Dedifferentiated amniotic fluid mesenchymal stem cell (primary cell): ENCODE measurements at regions not wholly inside any gene's neighbourhood (a gene's known extent, or its start where the extent isn't known, plus 50 kb on each side); places are given as distances from the start of the nearest gene placed in this dataset.
"Not testable (repeated sequence)": the region's sequence is repeated elsewhere in the genome, so short reads cannot be mapped to it uniquely, and the experiment has no call there.

ENCODE experiments used
- DNase-seq: peaks from one replicate; pipeline ENCODE4 v3.0.0-alpha.2; 2016; ENCODE audit errors: extremely low spot score

DNA sequence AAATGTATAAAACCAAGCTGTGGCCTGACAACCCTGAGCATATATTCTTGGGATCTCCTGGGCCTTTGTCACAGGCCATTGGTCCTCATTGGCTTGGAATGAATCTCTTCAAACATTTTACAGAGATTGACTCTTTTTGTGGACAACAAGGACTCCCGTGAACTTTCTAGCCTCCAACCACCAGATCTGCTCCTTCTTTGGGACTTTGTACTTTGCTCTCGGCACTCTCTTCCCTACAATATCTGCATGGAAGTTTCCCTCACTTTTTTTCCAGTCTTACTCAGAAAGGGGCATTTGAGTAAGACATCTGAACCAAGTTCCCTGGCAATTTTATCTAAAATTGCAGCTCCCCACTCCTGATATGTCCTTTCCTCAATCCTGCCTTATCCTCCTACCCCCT is 158.8 kb downstream of the PHLDA1 start:
- no peak for DNase-seq

DNA sequence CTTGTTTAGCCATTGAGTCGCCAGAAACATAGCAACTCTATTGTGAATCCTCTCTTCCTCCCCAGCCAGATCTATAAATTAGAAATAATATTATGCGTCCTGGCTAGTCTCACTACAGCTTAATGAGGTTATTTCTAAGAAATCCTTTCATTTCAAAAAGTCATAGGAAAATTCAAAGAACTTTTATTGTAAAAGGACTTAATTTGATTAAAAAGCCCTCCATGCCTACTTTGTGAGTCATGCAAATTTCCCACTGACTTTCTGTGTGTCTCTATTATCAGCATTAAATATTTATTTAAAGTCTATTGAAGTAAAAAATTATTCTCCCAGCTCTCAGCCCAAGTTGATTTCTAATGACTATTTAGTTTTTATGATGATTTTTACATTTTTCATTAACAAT is 160.7 kb downstream of the PHLDA1 start:
- DNase-seq: no peak

DNA sequence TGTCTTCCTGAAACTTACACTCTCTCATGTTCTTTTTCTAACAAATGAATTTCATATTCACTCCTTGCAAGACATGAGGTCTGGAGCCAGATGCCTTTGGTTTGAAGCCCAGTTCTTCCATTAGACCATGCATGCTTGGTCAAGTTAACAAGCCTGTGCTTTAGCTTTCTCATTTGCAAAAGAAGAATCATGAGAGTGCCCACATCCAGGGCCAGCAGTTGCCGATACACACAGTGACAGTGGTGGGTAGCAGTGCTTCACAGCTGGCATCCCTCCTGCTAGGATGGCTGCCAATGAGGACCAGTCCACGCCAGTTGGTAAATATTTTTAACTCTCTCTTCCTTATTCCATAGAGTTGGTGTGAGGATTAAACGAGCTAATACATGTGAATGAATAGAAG is 163.1 kb downstream of the PHLDA1 start:
- DNase-seq: no peak

DNA sequence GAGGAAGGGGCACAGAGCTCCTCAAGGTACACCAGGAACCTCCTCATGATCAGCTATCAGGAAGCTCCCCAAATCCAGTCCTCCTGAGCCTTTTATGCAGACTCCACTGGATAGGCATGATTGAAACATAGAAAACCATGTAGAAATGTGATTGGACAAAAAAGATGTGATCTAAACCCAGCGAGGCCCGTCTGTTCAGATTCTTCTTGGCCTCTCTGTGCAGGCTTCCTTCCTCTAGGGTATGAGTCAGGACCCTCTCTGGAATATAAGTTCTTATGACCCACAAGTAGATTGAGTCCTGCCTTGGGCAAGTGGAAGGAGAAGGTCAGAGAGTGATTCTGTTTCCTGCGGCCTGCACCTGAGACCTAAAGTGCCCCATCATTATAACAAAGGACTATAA is 166.3 kb downstream of the PHLDA1 start:
- no peak for DNase-seq

DNA sequence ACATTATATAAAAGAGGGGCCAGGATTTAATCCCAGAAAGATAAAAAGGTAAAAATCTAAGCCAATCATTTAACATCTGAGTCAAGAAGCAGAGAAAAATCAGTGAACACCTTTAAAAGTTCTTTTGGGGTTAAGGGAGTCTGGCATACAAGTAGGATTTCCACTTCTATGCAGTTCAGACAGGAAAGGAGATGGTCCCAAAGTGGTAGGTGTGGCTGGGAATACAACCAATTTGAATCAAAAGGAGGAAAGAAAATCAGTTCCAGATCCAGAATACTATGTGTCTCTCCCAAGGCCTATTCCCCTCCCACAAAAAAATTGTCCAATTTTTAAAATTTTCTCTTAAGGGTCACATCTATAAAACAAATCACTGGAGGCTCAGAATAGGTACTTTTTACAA is 167.4 kb downstream of the PHLDA1 start:
- no peak for DNase-seq

DNA sequence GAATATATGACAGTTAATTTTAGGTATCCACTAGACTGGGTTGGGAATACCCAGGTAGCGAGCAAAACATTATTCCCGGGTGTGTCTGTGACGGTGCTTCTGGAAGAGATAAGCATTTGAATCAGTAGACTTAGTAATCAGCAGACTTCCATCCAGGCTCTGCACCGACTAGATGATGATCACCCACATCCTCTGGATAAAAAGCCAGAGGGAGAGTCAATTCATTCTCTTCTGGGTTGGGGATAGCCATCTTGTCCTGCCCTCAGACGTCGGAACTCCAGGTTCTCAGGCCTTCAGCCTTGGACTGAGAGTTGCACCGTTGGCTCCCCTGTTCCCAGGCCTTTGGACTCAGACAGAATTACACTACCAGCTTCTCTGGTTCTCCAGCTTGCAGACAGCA is 168.0 kb downstream of the PHLDA1 start:
- no peak for DNase-seq

DNA sequence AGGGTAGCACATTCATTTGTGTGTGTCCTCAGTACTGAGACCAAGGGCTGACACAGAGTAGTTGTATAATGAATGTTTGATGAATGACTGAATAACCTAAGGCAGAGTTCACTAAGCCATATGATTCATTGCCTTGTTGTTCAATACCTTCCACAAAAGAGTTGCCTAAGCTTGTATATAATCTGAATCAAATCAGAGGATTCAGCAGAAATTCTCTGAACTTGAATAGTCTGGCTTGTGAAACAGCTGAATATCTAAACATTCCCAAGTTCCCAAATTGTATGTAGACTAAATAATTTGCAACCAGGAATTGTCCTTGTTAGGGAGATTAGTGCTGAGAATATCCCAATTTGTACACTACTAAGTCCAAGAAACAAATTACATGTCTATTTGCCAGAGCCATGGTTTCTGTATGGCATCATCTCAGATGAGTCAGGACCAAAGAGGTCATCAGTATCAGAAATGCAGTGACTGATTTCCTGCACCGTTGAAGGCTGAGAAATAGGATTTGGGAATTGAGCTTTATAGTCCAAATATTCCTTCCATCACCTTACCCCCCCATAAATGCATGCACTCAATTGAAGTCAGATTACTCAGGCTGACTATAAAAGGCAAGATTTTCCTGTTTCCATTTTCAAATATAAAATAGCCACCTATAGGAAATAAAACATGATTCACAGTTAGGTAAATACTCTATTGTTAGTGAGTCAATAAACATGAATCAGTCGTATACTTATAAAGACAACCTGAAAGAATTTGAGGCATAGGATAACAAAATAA is 168.7 kb downstream of the PHLDA1 start:
- DNase-seq: no peak

DNA sequence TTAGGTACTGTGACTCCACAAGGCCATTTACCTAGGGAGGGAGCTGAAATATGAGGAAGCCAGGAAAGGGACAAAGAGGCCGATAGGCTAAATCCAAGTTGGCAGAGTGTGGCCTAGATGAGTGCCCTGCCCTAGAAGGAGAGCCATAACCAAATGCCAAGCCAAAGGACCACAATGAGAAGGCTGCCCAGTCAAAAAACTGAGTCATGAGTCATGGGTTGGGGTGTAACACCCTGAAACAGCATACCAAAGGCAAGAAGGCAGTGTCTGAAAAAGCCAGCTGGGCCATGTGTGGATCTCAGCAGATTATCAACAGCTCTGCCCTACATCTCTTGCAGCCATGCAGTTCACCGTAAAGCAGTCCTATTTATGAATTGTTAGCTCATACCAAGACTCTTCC is 171.7 kb downstream of the PHLDA1 start:
- DNase-seq: no peak

DNA sequence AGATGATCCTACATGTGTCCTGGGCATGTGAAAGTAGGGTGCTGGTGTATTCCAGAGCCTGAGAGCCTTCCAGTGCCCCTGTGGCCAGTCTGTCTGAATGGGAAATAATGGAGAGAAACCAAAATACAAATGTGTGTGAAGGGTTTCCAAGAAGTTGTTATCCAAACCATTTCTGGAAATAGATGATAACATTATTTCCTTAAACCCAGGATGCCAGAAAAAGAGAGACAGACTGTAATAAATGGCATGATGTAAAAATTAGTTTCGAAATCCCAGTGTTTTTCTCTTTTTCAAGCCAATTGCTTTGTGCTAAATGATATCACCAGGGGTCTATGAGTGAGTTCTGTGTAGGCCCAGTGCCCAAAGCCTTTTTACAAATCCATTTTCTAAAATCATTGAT is 175.3 kb downstream of the PHLDA1 start:
- DNase-seq: no peak

DNA sequence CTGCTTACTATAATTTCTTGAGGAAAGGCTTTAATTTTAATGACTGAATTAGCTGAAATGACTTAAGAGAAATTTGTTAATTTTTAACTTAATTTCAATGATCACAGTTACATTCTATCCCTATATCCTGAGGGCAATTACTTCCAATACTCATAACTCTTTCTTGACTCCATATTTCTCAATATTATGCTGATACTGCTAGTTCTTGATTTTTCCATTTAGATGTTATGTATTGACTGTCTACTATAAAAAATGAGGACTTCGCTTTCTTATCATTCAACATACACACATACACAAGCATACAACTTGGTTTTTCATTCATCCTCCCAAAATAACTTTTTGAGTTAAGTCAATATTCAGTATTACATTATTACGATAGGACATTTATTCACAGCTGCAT is 176.2 kb downstream of the PHLDA1 start:
- DNase-seq: no peak

DNA sequence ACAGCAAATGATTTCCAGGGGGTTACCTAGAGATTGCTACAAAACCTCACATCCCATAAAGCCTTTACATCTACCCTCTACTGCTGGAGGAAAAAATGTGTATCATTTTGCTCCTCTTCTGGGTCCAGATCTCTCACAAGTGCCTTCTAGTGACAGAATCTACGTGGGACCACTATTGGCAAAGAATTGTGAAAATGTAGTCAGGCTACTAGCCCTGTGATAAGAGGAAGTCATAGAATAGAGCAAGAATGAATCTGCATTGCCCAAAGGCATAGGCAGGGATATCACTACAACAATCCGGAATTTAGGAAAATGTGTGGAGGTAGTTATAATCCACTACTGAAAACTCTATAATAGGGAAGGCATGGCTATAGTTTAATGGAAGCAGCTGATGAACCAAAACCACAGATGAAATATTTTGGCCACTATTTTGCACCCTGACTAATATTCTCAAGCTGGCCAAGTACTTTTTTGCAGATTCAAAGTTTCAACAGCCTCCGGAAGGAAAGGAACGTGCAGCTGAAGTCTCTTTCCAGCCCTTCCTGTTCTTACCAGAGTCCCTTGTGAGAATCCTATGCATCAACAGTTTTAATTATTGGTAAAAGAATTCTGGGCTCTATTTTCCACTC is 176.8 kb downstream of the PHLDA1 start:
- no peak for DNase-seq

DNA sequence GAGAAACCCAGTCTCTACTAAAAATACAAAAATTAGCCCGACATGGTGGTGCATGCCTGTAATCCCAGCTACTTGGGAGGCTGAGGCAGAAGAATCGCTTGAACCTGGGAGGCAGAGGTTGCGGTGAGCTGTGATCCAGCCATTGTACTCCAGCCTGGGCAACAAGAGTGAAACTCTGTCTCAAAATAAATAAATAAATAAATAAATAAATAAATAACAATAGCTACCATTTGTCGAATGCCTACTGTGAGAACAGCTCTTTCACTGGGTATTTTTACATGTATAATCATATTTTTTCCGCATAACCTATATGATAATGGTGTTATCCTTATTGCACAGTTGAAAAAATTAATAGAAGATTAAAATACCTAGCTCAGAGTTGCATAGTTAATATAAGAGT is 177.4 kb downstream of the PHLDA1 start:
- not testable (repeated sequence) for DNase-seq

DNA sequence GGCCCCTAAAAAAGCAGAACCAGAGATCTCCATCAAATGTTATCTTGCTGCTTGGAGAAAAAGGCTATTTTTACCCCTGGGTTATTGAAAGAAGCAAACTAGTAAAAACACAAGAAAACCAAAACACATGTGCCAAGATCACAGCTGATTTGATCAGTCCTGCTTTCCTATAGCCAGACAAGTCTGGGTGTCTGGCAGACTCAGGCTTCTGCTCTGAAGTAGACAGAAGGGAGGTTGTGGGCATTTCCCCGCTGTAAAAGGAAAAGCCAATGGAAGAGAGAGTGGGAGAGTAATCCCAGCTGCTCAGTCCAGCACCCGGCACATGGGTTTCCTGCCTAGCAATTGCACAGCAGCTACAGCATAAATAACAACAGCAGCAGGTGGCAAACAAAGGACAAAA is 177.9 kb downstream of the PHLDA1 start:
- no peak for DNase-seq

DNA sequence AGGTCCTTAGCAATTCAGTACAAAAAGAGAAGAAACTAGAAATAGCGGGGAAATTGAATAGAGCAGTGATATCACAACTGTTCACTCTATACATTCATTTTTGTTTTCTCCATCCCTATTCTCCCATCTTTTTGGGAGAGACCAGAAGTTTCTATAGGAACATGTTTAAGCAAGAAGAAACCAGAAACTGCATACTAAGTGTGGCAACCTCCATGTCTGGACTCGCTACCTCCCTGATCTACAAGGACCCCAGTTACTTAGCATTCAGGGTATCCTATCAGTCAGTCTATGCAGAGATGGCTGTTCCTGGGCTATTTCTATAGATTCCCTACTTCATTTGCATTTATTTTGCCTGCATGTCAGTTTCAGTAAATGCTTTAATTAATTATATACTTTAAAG is 178.6 kb downstream of the PHLDA1 start:
- DNase-seq: no peak

DNA sequence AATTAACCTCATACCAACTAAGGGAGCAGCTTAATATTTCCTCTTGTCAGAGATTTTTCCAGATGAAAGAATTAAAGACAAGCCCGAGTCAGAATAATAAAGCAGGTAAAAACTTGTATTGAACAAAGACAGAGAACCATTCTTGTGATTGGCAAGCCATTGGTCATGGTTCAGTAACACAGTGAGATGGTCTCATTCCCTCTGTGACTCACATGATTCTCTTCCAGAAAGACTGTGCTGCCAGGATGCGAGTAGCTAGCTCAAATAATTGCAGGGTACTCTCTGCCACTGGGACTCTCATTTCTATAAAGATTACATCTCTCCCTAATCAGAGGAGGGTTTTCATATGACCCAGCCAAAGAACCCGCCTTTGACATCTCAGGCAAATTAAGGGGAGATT is 179.4 kb downstream of the PHLDA1 start:
- no peak for DNase-seq

DNA sequence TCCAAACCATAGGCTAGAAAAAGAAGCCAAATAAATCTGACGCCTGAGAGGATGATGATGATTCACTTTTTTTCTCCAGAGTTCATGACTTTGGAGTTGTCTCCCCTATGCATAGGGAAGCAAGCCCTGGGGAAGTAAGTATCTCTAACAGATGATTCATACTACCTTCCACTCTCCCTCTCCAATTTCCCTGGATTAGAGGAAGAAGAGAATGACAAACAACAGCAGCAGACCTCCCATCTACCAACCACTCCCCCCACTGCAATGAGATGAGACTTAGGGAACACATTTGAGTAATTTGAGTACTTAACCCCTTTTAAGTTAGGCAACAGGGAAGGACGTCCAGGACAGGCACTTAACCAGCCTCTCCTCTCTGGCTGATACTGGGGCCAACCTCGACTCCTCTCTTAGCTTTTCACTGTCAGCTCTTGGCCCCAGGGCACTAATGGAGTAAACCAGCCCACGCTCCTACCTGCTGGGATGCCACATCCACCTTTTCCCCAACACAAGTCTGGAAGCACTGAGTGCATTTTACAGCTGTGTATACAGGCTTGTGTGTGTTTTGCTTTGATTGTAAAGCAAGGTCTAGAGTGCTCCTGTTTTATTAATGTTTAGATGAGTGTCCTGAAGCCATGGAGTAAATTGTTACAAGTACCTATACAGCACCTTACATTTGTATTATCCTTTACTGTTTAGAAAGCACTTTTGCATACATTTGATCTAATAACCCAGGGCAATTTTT is 180.7 kb downstream of the PHLDA1 start:
- no peak for DNase-seq

DNA sequence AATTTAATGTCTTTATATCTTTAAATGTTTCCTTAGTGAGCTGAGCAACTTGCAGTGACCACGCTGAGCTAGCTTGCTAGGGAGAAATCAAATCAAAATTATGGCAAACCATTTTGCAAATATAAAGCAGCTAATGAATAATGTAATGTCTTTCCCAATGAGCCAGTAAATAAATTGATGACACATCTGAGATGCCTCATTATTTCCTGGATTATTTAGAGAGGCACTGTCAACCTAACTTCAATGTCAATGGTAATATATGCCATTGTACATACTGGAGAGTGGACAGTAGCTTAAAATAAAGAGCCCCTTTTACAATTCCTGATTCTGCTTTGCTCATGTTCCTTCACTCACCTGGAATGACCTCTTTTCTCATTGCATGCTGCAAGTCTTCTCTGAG is 182.6 kb downstream of the PHLDA1 start:
- no peak for DNase-seq

DNA sequence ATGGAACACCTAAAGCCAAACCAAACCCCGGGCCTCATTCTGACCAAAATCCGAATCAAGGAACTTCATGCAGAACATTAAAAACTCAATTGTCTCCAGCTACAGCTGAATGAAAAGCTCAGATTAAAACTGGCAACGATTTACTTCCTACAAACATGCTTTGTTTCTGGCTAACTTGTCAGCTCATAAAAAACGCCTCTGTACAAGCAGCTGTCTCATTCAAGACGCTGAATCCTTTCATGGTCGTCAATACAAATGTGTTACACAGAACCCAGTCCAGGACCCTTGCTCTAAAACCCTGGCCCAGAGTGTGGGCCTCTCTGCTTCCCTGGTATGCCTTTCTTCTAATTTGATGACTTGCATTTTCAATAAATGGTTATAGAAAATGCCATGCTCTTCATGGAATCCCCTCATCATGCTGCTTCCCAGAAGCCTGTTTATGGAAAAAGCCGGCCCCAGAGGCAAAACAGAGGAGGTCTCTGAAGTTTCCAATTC is 183.1 kb downstream of the PHLDA1 start:
- no peak for DNase-seq

DNA sequence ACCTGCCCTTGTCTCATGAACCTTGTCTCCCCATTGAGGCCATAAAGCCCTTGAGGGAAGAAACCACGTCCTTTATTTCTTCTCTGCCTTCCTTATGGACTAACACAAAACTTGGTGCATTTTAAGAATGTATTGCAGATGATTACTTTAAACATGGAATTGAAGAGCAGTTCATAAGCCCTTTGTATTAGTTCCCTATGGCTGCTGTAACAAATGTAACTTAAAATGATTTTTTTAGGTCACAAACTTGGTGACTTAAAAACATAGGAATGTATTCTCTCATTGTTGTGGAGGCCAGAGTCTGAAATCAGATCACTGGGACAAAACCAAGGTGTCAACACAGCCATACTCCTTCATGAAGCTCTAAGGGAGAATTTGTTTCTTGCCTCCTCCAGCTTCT is 185.5 kb downstream of the PHLDA1 start:
- DNase-seq: no peak

DNA sequence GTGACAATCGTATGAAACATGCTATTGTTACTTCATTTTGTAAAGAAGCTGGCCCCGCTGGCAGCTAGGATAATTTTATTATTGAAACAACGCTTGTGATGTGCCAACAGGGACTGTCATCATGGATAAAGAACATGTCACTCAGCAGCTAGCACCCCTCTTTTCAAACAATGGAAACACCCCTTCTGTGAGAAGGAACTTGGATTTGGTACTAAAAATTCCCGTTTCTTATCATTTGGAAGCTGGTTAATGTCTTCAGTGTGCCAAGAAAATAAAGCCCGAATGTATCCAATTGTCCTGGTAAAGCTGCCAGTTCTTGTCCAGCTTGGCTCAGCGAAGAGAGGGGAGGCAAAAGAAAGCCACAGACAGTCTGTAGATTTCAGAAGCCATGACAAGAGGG is 186.6 kb downstream of the PHLDA1 start:
- no peak for DNase-seq

DNA sequence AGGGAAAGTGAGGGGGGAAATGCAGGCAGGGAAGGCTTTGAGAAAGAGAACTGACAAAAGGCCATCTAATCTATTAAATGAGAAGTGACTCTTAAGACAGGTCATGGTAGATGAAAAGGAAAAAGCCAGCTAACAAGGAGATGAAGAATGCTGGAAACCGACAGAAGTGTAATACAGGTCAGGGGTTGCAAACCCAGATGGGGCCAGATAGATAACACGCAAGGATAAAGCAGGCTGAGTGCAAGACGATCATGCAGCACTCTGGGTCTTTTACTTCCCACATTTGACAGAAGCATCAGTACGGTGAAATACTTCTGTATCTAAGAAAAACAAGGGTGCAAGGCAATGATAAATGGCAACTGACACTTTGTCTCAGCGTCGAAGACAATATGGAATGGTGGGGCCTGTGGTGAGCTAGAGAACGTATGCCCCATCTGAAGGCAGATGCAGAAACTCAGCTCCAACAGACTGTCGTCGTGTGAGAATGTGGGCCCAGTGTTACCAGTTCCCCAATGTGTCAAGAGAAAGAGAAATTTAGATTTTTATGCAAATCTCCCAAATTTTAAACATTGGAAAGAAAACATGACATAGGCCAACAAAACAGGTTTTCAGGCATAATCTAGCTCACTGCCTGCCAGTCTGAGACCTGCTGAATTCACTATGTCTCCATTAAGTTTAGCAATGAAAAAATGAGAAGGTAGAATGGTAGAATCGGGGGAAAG is 187.4 kb downstream of the PHLDA1 start:
- no peak for DNase-seq

DNA sequence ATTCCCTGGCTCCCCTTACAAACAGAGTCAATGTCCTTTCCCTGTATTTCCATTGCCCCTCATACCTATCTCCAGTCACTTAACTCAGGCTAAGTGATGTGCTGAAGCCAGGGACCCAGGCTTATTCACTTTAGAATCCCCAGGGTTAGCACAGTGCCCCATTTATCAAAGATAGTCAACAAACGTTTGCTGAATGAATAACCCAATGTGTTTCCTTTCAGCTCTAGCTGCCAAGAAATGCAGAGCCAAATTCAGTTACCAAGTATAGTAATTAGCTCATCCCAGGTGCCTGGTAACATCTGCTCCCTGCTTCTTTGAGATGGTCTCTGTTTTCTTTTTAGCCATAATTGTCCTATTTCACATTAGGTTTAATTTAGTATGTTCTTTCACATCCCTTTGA is 189.5 kb downstream of the PHLDA1 start:
- DNase-seq: no peak
